Liver (tissue), 8 donors: ENCODE measurements at regions not wholly inside any gene's neighbourhood (a gene's known extent, or its start where the extent isn't known, plus 50 kb on each side); places are given as distances from the start of the nearest gene placed in this dataset.

Experiments
- DNase-seq: peaks from one replicate; pipeline ENCODE4 v3.0.0-alpha.2; 2017; ENCODE audit warnings: low spot score
- H3K27ac ChIP-seq, 2 donors: one replicate each; pipeline ENCODE4 v1.7.0; 2013; ENCODE audit warnings: inconsistent platforms in 2 of 2, low read length in 2 of 2, control low read depth in 1 of 2, low read depth in 1 of 2, mild to moderate bottlenecking in 1 of 2
- H3K27me3 ChIP-seq, 4 donors: one replicate each; pipeline versions ENCODE4 v1.6.1 to v1.7.0; 2013; ENCODE audit warnings: low read length in 3 of 4, inconsistent platforms in 1 of 4, mild to moderate bottlenecking in 1 of 4, moderate library complexity in 1 of 4; ENCODE audit not compliant: control insufficient read depth in 4 of 4, insufficient read depth in 4 of 4
- H3K36me3 ChIP-seq, 4 donors: one replicate each; pipeline versions ENCODE4 v1.6.1 to v1.7.0; 2013; ENCODE audit warnings: low read length in 3 of 4, mild to moderate bottlenecking in 3 of 4, low read depth in 1 of 4, moderate library complexity in 1 of 4; ENCODE audit not compliant: control insufficient read depth in 4 of 4, insufficient read depth in 3 of 4
- H3K4me1 ChIP-seq, 4 donors: one replicate each; pipeline versions ENCODE4 v1.6.1 to v1.7.0; 2013; ENCODE audit warnings: low read length in 3 of 4, mild to moderate bottlenecking in 3 of 4, moderate library complexity in 1 of 4; ENCODE audit not compliant: control insufficient read depth in 4 of 4, insufficient read depth in 4 of 4
- H3K4me3 ChIP-seq, 3 donors: one replicate each; pipeline versions ENCODE4 v1.6.1 to v1.7.0; 2013; ENCODE audit warnings: low read length in 3 of 3, control low read depth in 1 of 3, low read depth in 1 of 3, mild to moderate bottlenecking in 1 of 3
- H3K9ac ChIP-seq, 2 donors: one replicate each; pipeline ENCODE4 v1.7.0; 2013; ENCODE audit warnings: low read length in 2 of 2, mild to moderate bottlenecking in 2 of 2, moderate library complexity in 2 of 2, control low read depth in 1 of 2, low read depth in 1 of 2
- H3K9me3 ChIP-seq, 4 donors: one replicate each; pipeline versions ENCODE4 v1.6.1 to v1.7.0; 2013; ENCODE audit warnings: low read length in 3 of 4; ENCODE audit not compliant: control insufficient read depth in 4 of 4
- ATF3 ChIP-seq: IDR thresholded peaks from 2 replicates; pipeline ENCODE4 v1.6.1; 2016; ENCODE audit warnings: antibody characterized with exemption
- CTCF ChIP-seq: fragments of 150-350 bp; IDR thresholded peaks from 2 replicates; pipeline ENCODE4 v1.5.1; 2017; ENCODE audit warnings: improper control_type of control experiment, low read depth, low read length; ENCODE audit not compliant: missing input control
- EGR1 ChIP-seq, 2 donors: IDR thresholded peaks; 2 replicates each; pipeline ENCODE4 v1.6.1; 2016 to 2018; ENCODE audit warnings: antibody characterized with exemption in 2 of 2, low read depth in 2 of 2
- FOXA1 ChIP-seq: IDR thresholded peaks from 2 replicates; pipeline ENCODE4 v1.6.1; 2016; ENCODE audit warnings: antibody characterized with exemption
- FOXA2 ChIP-seq: IDR thresholded peaks from 2 replicates; pipeline ENCODE4 v1.6.1; 2016; ENCODE audit warnings: antibody characterized with exemption
- GABPA ChIP-seq, 2 donors: IDR thresholded peaks in 1 of 2; conservative IDR thresholded peaks in 1 of 2; 2 replicates each; pipeline ENCODE4 v1.6.1; 2016; ENCODE audit warnings: antibody characterized with exemption in 2 of 2, mild to moderate bottlenecking in 1 of 2, moderate library complexity in 1 of 2
- HNF4A ChIP-seq, 2 donors: conservative IDR thresholded peaks; 2 replicates each; pipeline ENCODE4 v1.6.1; 2016; ENCODE audit warnings: antibody characterized with exemption in 2 of 2, mild to moderate bottlenecking in 2 of 2
- HNF4G ChIP-seq: IDR thresholded peaks from 2 replicates; pipeline ENCODE4 v1.6.1; 2016; ENCODE audit warnings: antibody characterized with exemption
- MAX ChIP-seq: IDR thresholded peaks from 2 replicates; pipeline ENCODE4 v1.6.1; 2016; ENCODE audit warnings: antibody characterized with exemption
- NR2F2 ChIP-seq: IDR thresholded peaks from 2 replicates; pipeline ENCODE4 v1.6.1; 2016; ENCODE audit warnings: antibody characterized with exemption
- RAD21 ChIP-seq, 2 donors: IDR thresholded peaks; 2 replicates each; pipeline ENCODE4 v1.6.1; 2016; ENCODE audit warnings: antibody characterized with exemption in 2 of 2, mild to moderate bottlenecking in 2 of 2
- REST ChIP-seq: IDR thresholded peaks from 2 replicates; pipeline ENCODE4 v1.6.1; 2016; ENCODE audit warnings: antibody characterized with exemption, mild to moderate bottlenecking
- RXRA ChIP-seq, 2 donors: IDR thresholded peaks; 2 replicates each; pipeline ENCODE4 v1.6.1; 2017 to 2018; ENCODE audit warnings: antibody characterized with exemption in 2 of 2, mild to moderate bottlenecking in 1 of 2
- SP1 ChIP-seq: IDR thresholded peaks from 2 replicates; pipeline ENCODE4 v1.6.1; 2018; ENCODE audit warnings: antibody characterized with exemption, mild to moderate bottlenecking
- YY1 ChIP-seq: IDR thresholded peaks from 2 replicates; pipeline ENCODE4 v1.6.1; 2016; ENCODE audit warnings: antibody characterized with exemption, mild to moderate bottlenecking
- WGBS: extraction: QIAGEN DNeasy Blood & Tissue Kit; methylation state at CpG from one replicate; pipeline ENCODE4 v1.1.7; 2013; 5-methylcytosine and 5-hydroxymethylcytosine counted together
- donor health status: healthy.
- donor health status: healthy.
- donor health status: healthy.
- donor health status: healthy.
- donor health status: healthy.

- TF ChIP-seq SP1 (no peak), YY1 (no peak)
- peaks cover 0 to 4% (median 0%) of the 10 kb centered on the region in 4 donors for H3K27me3 ChIP-seq
- H3K9me3 ChIP-seq: peaks cover 0 to 4% (median 0%) of the 10 kb centered on the region in 4 donors
- H3K9ac ChIP-seq: no peak overlapping the region
- no peak overlapping the region for H3K27ac ChIP-seq
- H3K4me1 ChIP-seq: no peaks in the 10 kb centered on the region
- H3K4me3 ChIP-seq: no peak overlapping the region
- WGBS: 79% methylated on average over 3 of the region's 3 CpGs
- no peak for DNase-seq
- H3K36me3 ChIP-seq: no peaks in the 10 kb centered on the region
Observed at GRCh38 chr2:221125691-221126090, 446.4 kb downstream of the EPHA4 start.

- Histone ChIP-seq H3K27ac (no peak overlapping the region), H3K4me3 (no peak overlapping the region), H3K27me3 (no peaks in the 10 kb centered on the region), H3K36me3 (no peaks in the 10 kb centered on the region), H3K9me3 (peaks cover 0 to 4% (median 0%) of the 10 kb centered on the region in 4 donors), H3K9ac (no peak overlapping the region), H3K4me1 (no peaks in the 10 kb centered on the region)
- TF ChIP-seq EGR1 (IDR thresholded peaks at IDR 0.05; ENCODE audit: low read depth in 2 of 2) (no peak), REST (no peak), FOXA2 (no peak), ATF3 (no peak), HNF4G (no peak), GABPA (IDR thresholded peaks at IDR 0.05 in 1 of 2, conservative IDR thresholded peaks at IDR 0.05 in 1 of 2) (no peak), FOXA1 (no peak)
- WGBS: 47% methylated on average over 1 of the region's 1 CpG
- DNase-seq: no peak
Observed at GRCh38 chr2:221129657-221130056, 442.4 kb downstream of the EPHA4 start.

GRCh38 chr2:221130431-221130830 lies 441.7 kb downstream of the EPHA4 start:
- no peak for TF ChIP-seq EGR1 (IDR thresholded peaks at IDR 0.05; ENCODE audit: low read depth in 2 of 2)
- TF ChIP-seq NR2F2: no peak
- no peak for TF ChIP-seq SP1
- no peak for TF ChIP-seq RXRA (IDR thresholded peaks at IDR 0.05)
- no peak overlapping the region for H3K27ac ChIP-seq
- no peaks in the 10 kb centered on the region for H3K4me1 ChIP-seq
- no peaks in the 10 kb centered on the region for H3K36me3 ChIP-seq
- peaks cover 0 to 4% (median 0%) of the 10 kb centered on the region in 4 donors for H3K9me3 ChIP-seq
- WGBS: 27% methylated on average over 1 of the region's 1 CpG
- no peaks in the 10 kb centered on the region for H3K27me3 ChIP-seq
- no peak overlapping the region for H3K4me3 ChIP-seq
- no peak for DNase-seq
- H3K9ac ChIP-seq: no peak overlapping the region

- WGBS: 68% methylated on average over 2 of the region's 2 CpGs
- H3K27me3 ChIP-seq: no peaks in the 10 kb centered on the region
- no peaks in the 10 kb centered on the region for H3K36me3 ChIP-seq
- no peak overlapping the region for H3K27ac ChIP-seq
- no peaks in the 10 kb centered on the region for H3K9me3 ChIP-seq
- no peak overlapping the region for H3K4me3 ChIP-seq
- no peaks in the 10 kb centered on the region for H3K4me1 ChIP-seq
- H3K9ac ChIP-seq: no peak overlapping the region
- no peak for DNase-seq
- TF ChIP-seq YY1: no peak
- no peak for TF ChIP-seq HNF4G
- TF ChIP-seq FOXA1: no peak
- no peak for TF ChIP-seq MAX
- no peak for TF ChIP-seq HNF4A (conservative IDR thresholded peaks at IDR 0.05)
- TF ChIP-seq GABPA (IDR thresholded peaks at IDR 0.05 in 1 of 2, conservative IDR thresholded peaks at IDR 0.05 in 1 of 2): no peak
- no peak for TF ChIP-seq REST
- no peak for TF ChIP-seq RAD21 (IDR thresholded peaks at IDR 0.05)
- TF ChIP-seq CTCF: no peak
Observed at GRCh38 chr2:221133941-221134340, 438.2 kb downstream of the EPHA4 start.
